Coronary artery (tissue), 2 donors: ENCODE measurements at regions not wholly inside any gene's neighbourhood (a gene's known extent, or its start where the extent isn't known, plus 50 kb on each side); places are given as distances from the start of the nearest gene placed in this dataset.

Experiments
- DNase-seq: peaks from one replicate; pipeline ENCODE4 v3.0.0-alpha.2; 2017; ENCODE audit warnings: low spot score
- H3K27ac ChIP-seq, 2 donors: fragments of 200-600 bp; sonication (generic); one replicate each; pipeline ENCODE4 v1.5.1; 2016 to 2019
- H3K4me3 ChIP-seq: fragments of 200-600 bp; sonication (generic); 2 replicates; pipeline ENCODE4 v1.5.1; 2016; ENCODE audit warnings: mild to moderate bottlenecking, moderate library complexity
- TF ChIP-seq, protein P1 (sequence below): fragments of 200-600 bp; sonication (generic); IDR thresholded peaks from one replicate; pipeline ENCODE4 v1.5.1; 2019; ENCODE audit warnings: antibody characterized with exemption

DNA sequence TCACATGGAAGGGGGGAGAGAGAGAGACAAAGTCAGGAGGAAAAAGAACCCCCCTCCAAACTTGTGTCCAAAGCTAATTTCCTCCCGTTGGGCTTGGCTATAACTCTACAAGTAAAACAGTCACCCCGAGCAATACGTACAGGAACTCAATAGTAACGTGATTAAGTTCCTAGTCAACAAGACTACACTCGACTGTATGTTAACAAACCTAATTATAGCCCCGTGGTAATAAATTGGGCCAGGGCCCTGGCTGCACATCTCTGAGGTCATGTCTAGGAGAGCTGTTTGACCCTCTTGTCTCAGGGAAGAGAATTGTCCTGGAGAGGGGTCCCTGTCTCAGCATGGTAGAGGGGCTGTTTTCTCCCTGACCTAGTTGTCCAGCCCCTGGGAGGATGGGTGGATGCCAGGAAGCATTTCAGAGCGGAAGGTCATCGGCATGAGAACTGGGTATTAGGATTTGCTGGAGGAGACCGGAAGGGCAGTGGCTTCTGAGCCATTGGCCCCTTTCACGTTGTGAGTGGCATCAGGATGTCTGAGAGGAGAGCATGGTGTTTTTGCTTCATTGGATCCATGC, 60.2 kb upstream of the COMTD1 start:
- no peak for DNase-seq
- Histone ChIP-seq H3K27ac (peak overlapping the region; percentile 90 to 93), H3K4me3 (peak overlapping the region; percentile 92)
- TF ChIP-seq, protein P1, sequence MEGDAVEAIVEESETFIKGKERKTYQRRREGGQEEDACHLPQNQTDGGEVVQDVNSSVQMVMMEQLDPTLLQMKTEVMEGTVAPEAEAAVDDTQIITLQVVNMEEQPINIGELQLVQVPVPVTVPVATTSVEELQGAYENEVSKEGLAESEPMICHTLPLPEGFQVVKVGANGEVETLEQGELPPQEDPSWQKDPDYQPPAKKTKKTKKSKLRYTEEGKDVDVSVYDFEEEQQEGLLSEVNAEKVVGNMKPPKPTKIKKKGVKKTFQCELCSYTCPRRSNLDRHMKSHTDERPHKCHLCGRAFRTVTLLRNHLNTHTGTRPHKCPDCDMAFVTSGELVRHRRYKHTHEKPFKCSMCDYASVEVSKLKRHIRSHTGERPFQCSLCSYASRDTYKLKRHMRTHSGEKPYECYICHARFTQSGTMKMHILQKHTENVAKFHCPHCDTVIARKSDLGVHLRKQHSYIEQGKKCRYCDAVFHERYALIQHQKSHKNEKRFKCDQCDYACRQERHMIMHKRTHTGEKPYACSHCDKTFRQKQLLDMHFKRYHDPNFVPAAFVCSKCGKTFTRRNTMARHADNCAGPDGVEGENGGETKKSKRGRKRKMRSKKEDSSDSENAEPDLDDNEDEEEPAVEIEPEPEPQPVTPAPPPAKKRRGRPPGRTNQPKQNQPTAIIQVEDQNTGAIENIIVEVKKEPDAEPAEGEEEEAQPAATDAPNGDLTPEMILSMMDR, result no peak

DNA sequence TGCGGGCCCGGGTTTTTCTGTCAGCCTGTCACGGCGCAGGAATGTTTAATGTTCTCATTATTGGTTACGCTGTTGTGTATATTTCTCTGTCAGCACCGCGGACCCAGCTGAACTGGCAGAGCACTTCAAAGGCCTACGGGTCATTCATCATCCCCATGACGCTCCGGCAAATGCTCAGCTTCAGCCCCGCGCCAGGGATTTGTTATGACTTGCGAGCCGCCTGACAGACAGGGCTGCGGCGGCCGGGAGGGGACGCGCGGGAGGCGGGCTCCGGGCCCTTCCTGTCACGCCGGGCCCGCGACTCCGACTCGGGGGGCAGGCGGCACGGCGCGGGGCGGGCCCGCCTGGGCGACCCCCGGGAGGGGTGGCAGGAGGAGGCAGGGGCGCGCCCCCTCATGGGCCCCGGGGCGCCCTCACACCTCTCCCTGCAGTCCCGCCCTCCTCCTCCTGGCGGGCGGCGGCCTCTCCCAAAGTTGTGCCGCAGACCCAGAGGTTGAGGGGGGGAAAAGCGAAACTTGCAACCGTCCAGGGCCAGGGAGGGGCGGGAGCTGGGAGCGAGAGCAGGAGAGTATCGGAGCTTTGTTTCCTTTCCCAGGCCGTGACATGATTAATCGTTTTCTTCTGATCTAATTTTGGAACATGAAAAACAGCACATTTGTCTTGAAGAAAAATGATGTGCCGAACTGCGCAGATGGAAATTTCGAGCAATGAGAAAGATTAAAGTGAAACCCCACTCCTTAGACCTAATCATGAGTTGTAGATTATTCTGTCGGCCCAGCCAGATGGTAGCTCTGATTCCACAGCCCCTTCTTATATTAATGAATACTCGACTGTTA, 59.3 kb upstream of the COMTD1 start:
- Histone ChIP-seq H3K4me3 (peak overlapping the region; percentile 92), H3K27ac (peak overlapping the region; percentile 90 to 93)
- TF ChIP-seq, protein P1, result no peak
- peak; percentile 88 for DNase-seq

DNA sequence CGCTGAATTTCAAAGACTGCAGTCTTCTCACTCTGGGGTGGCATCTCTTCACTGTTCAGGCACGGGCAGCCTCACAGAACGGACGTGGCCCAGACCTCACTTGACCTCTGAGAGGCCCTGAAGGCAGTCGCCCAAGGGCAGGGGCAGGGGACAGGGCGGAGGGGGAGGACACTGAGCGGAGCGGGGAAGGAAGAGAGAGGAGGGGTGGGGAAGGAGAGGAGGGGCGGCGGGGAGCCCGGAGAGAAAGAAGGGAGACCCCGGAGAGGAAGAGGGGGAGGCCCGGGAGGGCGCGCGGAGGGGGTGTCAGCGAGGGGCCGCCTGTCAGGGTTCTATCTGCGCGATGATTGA, 58.7 kb upstream of the COMTD1 start:
- Histone ChIP-seq H3K27ac (peak overlapping the region; percentile 90 to 93), H3K4me3 (peak overlapping the region; percentile 92)
- TF ChIP-seq, protein P1, result no peak
- DNase-seq, result no peak

DNA sequence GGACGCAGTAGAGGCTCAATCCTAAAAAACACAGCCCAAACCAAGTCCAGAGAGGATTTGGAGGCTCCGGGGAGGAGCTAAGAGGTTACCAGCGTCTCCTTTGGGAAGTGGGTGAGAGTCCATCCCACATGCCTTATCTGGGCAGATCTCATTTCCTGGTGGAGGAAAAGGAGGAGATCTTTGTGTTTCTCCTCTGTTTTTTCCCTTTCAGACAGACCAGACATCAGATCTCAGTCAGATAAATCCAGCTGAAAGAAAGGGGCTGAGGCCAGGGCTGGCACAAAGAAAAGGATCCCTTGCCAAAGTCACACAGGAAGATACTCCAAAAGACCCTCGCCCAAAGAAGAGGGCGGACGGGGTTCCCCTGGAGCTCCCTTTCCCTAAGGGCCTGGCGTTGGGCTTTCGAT, 58.3 kb upstream of the COMTD1 start:
- TF ChIP-seq, protein P1, result no peak
- DNase-seq, result no peak
- peak overlapping the region; percentile 90 to 93 for H3K27ac ChIP-seq
- H3K4me3 ChIP-seq, result peak overlapping the region; percentile 92

DNA sequence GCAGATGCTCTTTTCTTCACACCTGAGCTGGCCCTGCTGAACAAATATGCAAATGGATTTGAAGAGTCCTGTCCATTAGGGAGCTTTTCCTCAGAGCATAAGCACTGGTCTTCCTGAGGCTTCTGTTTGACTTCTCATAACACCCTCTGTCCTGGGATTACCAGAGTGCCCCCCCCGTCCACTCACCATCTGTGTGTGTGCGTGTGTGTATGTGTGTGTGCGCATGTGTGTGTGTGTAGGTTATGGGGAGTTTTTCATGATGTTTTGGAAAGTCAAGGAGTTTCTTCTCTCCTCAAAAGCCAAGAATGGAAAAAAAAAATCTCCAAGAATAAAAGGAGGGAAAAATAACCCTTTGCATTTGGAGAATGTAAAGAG, 57.7 kb upstream of the COMTD1 start:
- no peak overlapping the region for H3K4me3 ChIP-seq
- no peak for DNase-seq
- TF ChIP-seq, protein P1, result no peak
- H3K27ac ChIP-seq, result no peak overlapping the region

DNA sequence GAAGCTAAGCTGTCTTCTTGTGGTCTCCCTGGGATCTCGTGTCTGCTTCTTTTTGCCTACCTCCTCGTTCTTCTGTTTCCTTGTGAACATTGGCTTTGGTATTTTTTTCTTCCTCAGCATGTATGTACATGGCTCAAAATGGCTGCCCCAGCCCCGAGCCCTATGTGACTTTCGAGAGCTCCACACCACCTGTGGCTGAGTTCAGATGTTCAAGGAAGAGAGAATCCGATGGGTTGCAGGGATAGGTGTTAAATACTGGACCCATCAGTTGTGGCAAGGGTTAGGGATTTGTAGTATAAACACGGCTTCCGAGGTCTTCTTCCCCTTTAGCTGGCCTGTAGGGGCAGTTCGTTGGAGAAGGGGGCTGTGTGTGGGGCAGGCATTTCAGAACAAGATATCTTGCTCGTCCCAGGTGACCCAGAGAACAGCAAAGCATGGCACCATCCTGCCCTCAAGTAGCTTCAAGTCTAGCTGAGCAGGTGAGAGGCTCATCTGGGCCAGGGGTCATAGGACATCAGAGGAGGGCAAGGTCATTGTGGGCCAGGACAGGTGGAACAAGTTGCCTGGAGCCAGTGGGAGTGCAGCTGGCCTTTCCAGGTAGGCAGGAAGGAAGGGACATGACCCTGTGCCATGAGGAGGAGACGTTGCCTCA, 57.2 kb upstream of the COMTD1 start:
- DNase-seq, result no peak
- TF ChIP-seq, protein P1, result no peak
- H3K27ac ChIP-seq, result no peak overlapping the region
- no peak overlapping the region for H3K4me3 ChIP-seq
